SK-N-MC (cell line): ENCODE measurements at regions not wholly inside any gene's neighbourhood (a gene's known extent, or its start where the extent isn't known, plus 50 kb on each side); places are given as distances from the start of the nearest gene placed in this dataset.

Experiments used
- EZH2 ChIP-seq: fragments of 200-600 bp; sonication (generic); IDR thresholded peaks from one replicate; pipeline ENCODE4 v1.6.1; 2017; ENCODE audit warnings: antibody characterized with exemption
- POLR2AphosphoS5 ChIP-seq: IDR thresholded peaks from 2 replicates; pipeline ENCODE4 v1.6.1; 2012; ENCODE audit warnings: mild to moderate bottlenecking, low read depth, low read length, borderline replicate concordance

DNA sequence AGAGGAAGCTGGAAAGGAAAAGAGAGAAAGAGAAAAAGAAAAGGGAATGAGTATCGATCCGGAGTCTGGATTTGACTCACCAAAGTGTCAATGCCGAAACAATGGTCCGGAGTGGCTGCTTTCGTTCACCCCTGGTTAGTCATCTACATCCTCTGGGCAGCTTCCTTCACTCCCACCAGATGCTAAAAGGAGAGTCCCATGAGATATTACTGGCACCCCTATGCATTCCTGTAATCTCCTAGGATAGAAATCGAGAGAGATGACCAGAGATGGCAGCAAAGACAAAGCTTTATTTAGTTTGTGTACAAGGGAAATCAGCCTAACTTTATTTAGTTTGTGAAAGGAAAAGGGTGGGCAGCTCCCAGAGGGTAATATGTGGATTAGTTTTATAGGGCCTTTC, 622.2 kb downstream of the ZPLD1 start:
- TF ChIP-seq POLR2AphosphoS5, result no peak
- no peak for TF ChIP-seq EZH2
